Nephron (organoid): ENCODE measurements at regions not wholly inside any gene's neighbourhood (a gene's known extent, or its start where the extent isn't known, plus 50 kb on each side); places are given as distances from the start of the nearest gene placed in this dataset.
"Not testable (repeated sequence)": the region's sequence is repeated elsewhere in the genome, so short reads cannot be mapped to it uniquely, and the experiment has no call there.

Source experiments
- H3K27ac Mint-ChIP-seq, 3 experiments: 2 replicates each; pipeline ENCODE4 v1.8.0; 2020; ENCODE audit warnings: mixed read lengths in 3 of 3, mild to moderate bottlenecking in 2 of 3, moderate library complexity in 1 of 3
- H3K27me3 Mint-ChIP-seq: 2 replicates; pipeline ENCODE4 v1.8.0; 2021; ENCODE audit warnings: low read depth, mild to moderate bottlenecking, moderate library complexity, mixed read lengths
- H3K36me3 Mint-ChIP-seq: 2 replicates; pipeline ENCODE4 v1.8.0; 2020; ENCODE audit warnings: low read depth, mixed read lengths
- H3K4me1 Mint-ChIP-seq: 2 replicates; pipeline ENCODE4 v1.8.0; 2020; ENCODE audit warnings: mixed read lengths
- H3K4me3 Mint-ChIP-seq, 3 experiments: 2 replicates each; pipeline ENCODE4 v1.8.0; 2020; ENCODE audit warnings: mild to moderate bottlenecking in 3 of 3, mixed read lengths in 3 of 3, moderate library complexity in 2 of 3
- H3K9me3 Mint-ChIP-seq: 2 replicates; pipeline ENCODE4 v1.8.0; 2020; ENCODE audit warnings: mixed read lengths
- CTCF ChIP-seq, 3 experiments: fragments of 200-600 bp; sonication (generic); IDR thresholded peaks; one replicate each; pipeline ENCODE4 v1.5.0; 2021; ENCODE audit warnings: antibody characterized with exemption in 3 of 3; ENCODE audit not compliant: unreplicated experiment in 3 of 3

GRCh38 chr1:184823080-184823479 is 68.4 kb upstream of the EDEM3 start:
- Mint-ChIP-seq H3K4me3 (peak overlapping the region in 2 of 3 experiments; percentile 47 to 65), H3K9me3 (peaks cover 2% of the 10 kb centered on the region), H3K27me3 (no peaks in the 10 kb centered on the region), H3K4me1 (peaks cover 72% of the 10 kb centered on the region), H3K27ac (peak overlapping the region; percentile 75 to 94 (median 89)), H3K36me3 (no peaks in the 10 kb centered on the region)
- TF ChIP-seq CTCF (IDR thresholded peaks at IDR 0.05; ENCODE audit: unreplicated experiment in 3 of 3) = no peak

GRCh38 chr1:184822267-184822666 is 67.6 kb upstream of the EDEM3 start:
- peaks cover 65% of the 10 kb centered on the region for H3K4me1 Mint-ChIP-seq
- H3K9me3 Mint-ChIP-seq = peaks cover 5% of the 10 kb centered on the region
- TF ChIP-seq CTCF (IDR thresholded peaks at IDR 0.05; ENCODE audit: unreplicated experiment in 3 of 3) = no peak
- H3K4me3 Mint-ChIP-seq = peak overlapping the region in 2 of 3 experiments; percentile 16 to 71
- peak overlapping the region; percentile 68 to 94 (median 75) for H3K27ac Mint-ChIP-seq
- H3K27me3 Mint-ChIP-seq = no peaks in the 10 kb centered on the region
- peaks cover 4% of the 10 kb centered on the region for H3K36me3 Mint-ChIP-seq

- peak overlapping the region in 1 of 3 experiments; percentile 39 for H3K4me3 Mint-ChIP-seq
- no peak for TF ChIP-seq CTCF (IDR thresholded peaks at IDR 0.05; ENCODE audit: unreplicated experiment in 3 of 3)
- peaks cover 6% of the 10 kb centered on the region for H3K36me3 Mint-ChIP-seq
Measured at GRCh38 chr1:184821658-184822057, 67.0 kb upstream of the EDEM3 start.

GRCh38 chr1:184820956-184821355 is 66.3 kb upstream of the EDEM3 start:
- Mint-ChIP-seq H3K9me3 (peaks cover 8% of the 10 kb centered on the region), H3K36me3 (peaks cover 6% of the 10 kb centered on the region), H3K4me3 (no peak overlapping the region), H3K27me3 (no peaks in the 10 kb centered on the region), H3K27ac (peak overlapping the region; percentile 41 to 75 (median 58)), H3K4me1 (peaks cover 58% of the 10 kb centered on the region)
- no peak for TF ChIP-seq CTCF (IDR thresholded peaks at IDR 0.05; ENCODE audit: unreplicated experiment in 3 of 3)

More at GRCh38 chr1:184821658-184822057, 67.0 kb upstream of the EDEM3 start:
- Mint-ChIP-seq H3K9me3 (peaks cover 5% of the 10 kb centered on the region), H3K27me3 (no peaks in the 10 kb centered on the region), H3K4me1 (peaks cover 65% of the 10 kb centered on the region), H3K27ac (peak overlapping the region; percentile 68 to 76 (median 75))

- Mint-ChIP-seq H3K36me3 (peaks cover 6% of the 10 kb centered on the region), H3K4me3 (no peak overlapping the region), H3K27me3 (no peaks in the 10 kb centered on the region), H3K27ac (peak overlapping the region; percentile 25 to 75 (median 58)), H3K4me1 (peaks cover 51% of the 10 kb centered on the region), H3K9me3 (peaks cover 8% of the 10 kb centered on the region)
- TF ChIP-seq CTCF (IDR thresholded peaks at IDR 0.05; ENCODE audit: unreplicated experiment in 3 of 3) = no peak
Measured at GRCh38 chr1:184820218-184820750, 65.6 kb upstream of the EDEM3 start.

GRCh38 chr1:184818646-184819045 is 64.0 kb upstream of the EDEM3 start:
- Mint-ChIP-seq H3K9me3 (peaks cover 11% of the 10 kb centered on the region), H3K27ac (no peak overlapping the region), H3K27me3 (no peaks in the 10 kb centered on the region), H3K4me1 (peaks cover 41% of the 10 kb centered on the region), H3K4me3 (no peak overlapping the region), H3K36me3 (peaks cover 6% of the 10 kb centered on the region)
- TF ChIP-seq CTCF (IDR thresholded peaks at IDR 0.05; ENCODE audit: unreplicated experiment in 3 of 3) = no peak

GRCh38 chr1:184817003-184817402 is 62.3 kb upstream of the EDEM3 start:
- H3K36me3 Mint-ChIP-seq, H3K4me3 Mint-ChIP-seq, H3K27ac Mint-ChIP-seq, H3K27me3 Mint-ChIP-seq: not testable (repeated sequence)
- Mint-ChIP-seq H3K4me1 (peaks cover 24% of the 10 kb centered on the region), H3K9me3 (peaks cover 16% of the 10 kb centered on the region)
